Activated CD4-positive, alpha-beta T cell treated with anti-CD3 and anti-CD28 coated beads for 36 hours (primary cell): ENCODE measurements at regions not wholly inside any gene's neighbourhood (a gene's known extent, or its start where the extent isn't known, plus 50 kb on each side); places are given as distances from the start of the nearest gene placed in this dataset.

Experiments
- ATAC-seq: fragments of 200-7000 bp; cut with Tn5 transposase; one replicate; pipeline ENCODE4 v1.10.0; 2021; ENCODE audit warnings: mild to moderate bottlenecking, moderate library complexity
- CTCF ChIA-PET: fragments of 350-600 bp; sonication (Branson Sonifier 250); formaldehyde crosslinking; loops from one replicate; lab custom pipeline; 2021; ENCODE audit warnings: antibody characterized with exemption; lab: Charles Lee
- POLR2A ChIA-PET: fragments of 350-600 bp; sonication (Branson Sonifier 250); formaldehyde crosslinking; loops from one replicate; lab custom pipeline; 2021; ENCODE audit warnings: antibody characterized with exemption, inconsistent platforms; lab: Charles Lee
- DNase-seq: peaks from one replicate; pipeline ENCODE4 v3.0.0-alpha.2; 2020
- H3K27ac Mint-ChIP-seq: one replicate; pipeline ENCODE4 v1.8.0; 2021; ENCODE audit warnings: mixed read lengths
- H3K27me3 Mint-ChIP-seq: one replicate; pipeline ENCODE4 v1.8.0; 2021; ENCODE audit warnings: mixed read lengths
- H3K36me3 Mint-ChIP-seq: one replicate; pipeline ENCODE4 v1.8.0; 2021; ENCODE audit warnings: low read depth, mixed read lengths
- H3K4me1 Mint-ChIP-seq: one replicate; pipeline ENCODE4 v1.8.0; 2021; ENCODE audit warnings: mixed read lengths
- H3K4me3 Mint-ChIP-seq: one replicate; pipeline ENCODE4 v1.8.0; 2021; ENCODE audit warnings: mild to moderate bottlenecking, moderate library complexity, mixed read lengths
- H3K9me3 Mint-ChIP-seq: one replicate; pipeline ENCODE4 v1.8.0; 2021; ENCODE audit warnings: low read depth, mixed read lengths
- intact Hi-C, 2 experiments: fragments of 100-400 bp; cut with DNase I in 1 of 2; cut with micrococcal nuclease in 1 of 2; formaldehyde crosslinking; loops; one replicate each; pipeline versions ENCODE4 v1.14.2 to v1.15.1; 2022 to 2024; cut with DNase I, micrococcal nuclease

GRCh38 chr18:73748731-73749130 is 398.9 kb downstream of the FBXO15 start:
- intact Hi-C loops = no loop called here
- CTCF ChIA-PET = no interaction called here
- Mint-ChIP-seq H3K4me3 (no peak overlapping the region), H3K9me3 (no peaks in the 10 kb centered on the region), H3K4me1 (no peaks in the 10 kb centered on the region), H3K27me3 (peaks cover 2% of the 10 kb centered on the region), H3K27ac (no peak overlapping the region), H3K36me3 (no peaks in the 10 kb centered on the region)
- POLR2A ChIA-PET = no interaction called here
- DNase-seq = no peak
- no peak for ATAC-seq

- CTCF ChIA-PET = no interaction called here
Observed at GRCh38 chr18:73746101-73746500, 401.5 kb downstream of the FBXO15 start.

DNA sequence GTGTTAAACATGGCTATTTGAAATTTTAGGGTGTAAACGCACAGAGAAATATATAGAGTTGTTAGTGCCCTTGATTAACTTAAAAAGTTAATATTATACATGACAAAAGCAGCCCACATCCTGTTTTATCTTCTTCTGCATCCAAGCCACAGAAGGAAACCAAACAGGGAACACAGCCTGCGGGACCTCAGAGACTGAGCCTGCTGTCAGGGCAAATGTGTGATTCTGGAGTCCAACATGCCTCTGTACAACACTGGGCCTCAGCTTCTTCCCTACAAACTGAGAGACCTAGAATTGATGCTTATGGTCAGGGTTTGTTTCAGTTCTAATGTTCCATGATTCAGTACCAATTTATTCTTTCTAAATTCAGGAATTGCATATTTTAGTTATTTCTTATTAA is 404.7 kb downstream of the FBXO15 start:
- H3K4me3 Mint-ChIP-seq = no peak overlapping the region
- H3K4me1 Mint-ChIP-seq = no peaks in the 10 kb centered on the region
- H3K9me3 Mint-ChIP-seq = no peaks in the 10 kb centered on the region
- intact Hi-C loops = no loop called here
- ChIA-PET POLR2A (no interaction called here), CTCF (no interaction called here)
- no peaks in the 10 kb centered on the region for H3K36me3 Mint-ChIP-seq
- no peak for DNase-seq
- H3K27me3 Mint-ChIP-seq = peaks cover 3% of the 10 kb centered on the region
- no peak for ATAC-seq
- H3K27ac Mint-ChIP-seq = no peak overlapping the region

More at GRCh38 chr18:73746101-73746500, 401.5 kb downstream of the FBXO15 start:
- Mint-ChIP-seq H3K4me1 (no peaks in the 10 kb centered on the region), H3K4me3 (no peak overlapping the region), H3K9me3 (no peaks in the 10 kb centered on the region), H3K27me3 (peaks cover 3% of the 10 kb centered on the region), H3K27ac (no peak overlapping the region), H3K36me3 (no peaks in the 10 kb centered on the region)
- POLR2A ChIA-PET = interaction anchor here (0.5 kb wide), 1 partner anchor 23 kb away, joined by 5 read pairs; no protein-coding TSS in a partner anchor
- DNase-seq (no peak), ATAC-seq (no peak)
- intact Hi-C loops = no loop called here

- ChIA-PET POLR2A (no interaction called here), CTCF (interaction anchor here (0.8 to 1.0 kb wide), 2 partner anchors 25 to 221 kb away, joined by 3 read pairs; no protein-coding TSS in a partner anchor)
- H3K4me3 Mint-ChIP-seq = no peak overlapping the region
- H3K9me3 Mint-ChIP-seq = no peaks in the 10 kb centered on the region
- H3K4me1 Mint-ChIP-seq = no peaks in the 10 kb centered on the region
- intact Hi-C loops = no loop called here
- DNase-seq (no peak), ATAC-seq (no peak)
- no peak overlapping the region for H3K27ac Mint-ChIP-seq
- H3K36me3 Mint-ChIP-seq = no peaks in the 10 kb centered on the region
- H3K27me3 Mint-ChIP-seq = peaks cover 3% of the 10 kb centered on the region
Observed at GRCh38 chr18:73741946-73742345, 405.7 kb downstream of the FBXO15 start.

- no peak overlapping the region for H3K27ac Mint-ChIP-seq
- POLR2A ChIA-PET = no interaction called here
- peaks cover 3% of the 10 kb centered on the region for H3K27me3 Mint-ChIP-seq
- ATAC-seq = no peak
- no peaks in the 10 kb centered on the region for H3K4me1 Mint-ChIP-seq
- no peak overlapping the region for H3K4me3 Mint-ChIP-seq
- H3K9me3 Mint-ChIP-seq = no peaks in the 10 kb centered on the region
- no peaks in the 10 kb centered on the region for H3K36me3 Mint-ChIP-seq
- DNase-seq = no peak
- intact Hi-C loops = no loop called here
- CTCF ChIA-PET = no interaction called here
Observed at GRCh38 chr18:73739098-73739497, 408.5 kb downstream of the FBXO15 start.

GRCh38 chr18:73737990-73738389 is 409.6 kb downstream of the FBXO15 start:
- DNase-seq (no peak), ATAC-seq (no peak)
- Mint-ChIP-seq H3K4me3 (no peak overlapping the region), H3K4me1 (no peaks in the 10 kb centered on the region), H3K9me3 (no peaks in the 10 kb centered on the region), H3K27ac (no peak overlapping the region), H3K36me3 (no peaks in the 10 kb centered on the region), H3K27me3 (no peaks in the 10 kb centered on the region)
- ChIA-PET POLR2A (no interaction called here), CTCF (no interaction called here)
- intact Hi-C loops = no loop called here

- Mint-ChIP-seq H3K4me1 (no peaks in the 10 kb centered on the region), H3K27ac (no peak overlapping the region), H3K9me3 (peaks cover 2% of the 10 kb centered on the region), H3K36me3 (no peaks in the 10 kb centered on the region), H3K27me3 (no peaks in the 10 kb centered on the region), H3K4me3 (no peak overlapping the region)
- DNase-seq (no peak), ATAC-seq (no peak)
- POLR2A ChIA-PET = no interaction called here
- intact Hi-C loops = no loop called here
- CTCF ChIA-PET = interaction anchor here (0.8 kb wide), 1 partner anchor 10 kb away, joined by 3 read pairs; no protein-coding TSS in a partner anchor
Observed at GRCh38 chr18:73735836-73736235, 411.8 kb downstream of the FBXO15 start.

DNA sequence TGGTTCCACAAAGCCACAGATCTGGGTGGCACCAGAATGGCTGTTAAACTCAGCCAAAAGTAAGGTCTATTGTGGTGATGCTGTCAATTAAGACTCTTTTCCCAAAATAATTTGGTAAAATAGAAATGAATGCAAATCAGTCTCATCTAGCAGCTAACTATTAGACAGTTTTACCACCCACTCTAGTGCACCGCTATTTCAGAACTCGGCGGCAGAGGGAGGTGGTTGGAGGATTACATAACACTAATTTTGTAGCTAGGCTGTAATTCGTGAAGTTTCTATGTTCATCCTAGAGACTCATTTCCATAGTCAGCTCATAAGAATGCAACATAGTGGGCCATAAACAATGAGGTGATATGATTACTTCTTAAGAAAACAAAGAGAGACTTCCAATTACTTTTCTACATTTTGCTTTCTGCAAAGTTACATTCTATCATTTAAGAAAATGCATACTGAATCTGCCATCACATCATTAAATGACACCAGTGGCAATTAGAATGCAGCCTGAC is 413.8 kb downstream of the FBXO15 start:
- ChIA-PET POLR2A (no interaction called here), CTCF (no interaction called here)
- H3K4me3 Mint-ChIP-seq = no peak overlapping the region

DNA sequence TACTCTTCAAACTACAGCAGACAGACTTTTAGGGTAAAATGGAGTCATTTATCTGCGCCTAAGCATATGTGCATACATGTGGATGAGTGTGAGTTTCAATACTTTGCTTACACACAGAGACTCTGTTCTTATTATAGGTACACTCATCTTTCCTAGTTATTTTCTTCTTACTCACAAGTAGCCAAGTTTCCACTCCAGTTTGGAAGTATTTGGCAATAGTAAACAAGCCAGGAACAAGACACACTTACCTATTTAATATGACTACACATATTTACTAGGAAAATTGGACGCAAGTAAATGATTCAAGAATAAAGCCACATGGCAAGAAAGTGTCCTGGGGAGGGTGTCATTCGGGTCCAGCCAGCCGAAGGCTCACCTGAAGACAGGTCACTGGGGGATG is 414.3 kb downstream of the FBXO15 start:
- H3K36me3 Mint-ChIP-seq = no peaks in the 10 kb centered on the region
- H3K4me1 Mint-ChIP-seq = no peaks in the 10 kb centered on the region
- POLR2A ChIA-PET = no interaction called here
- intact Hi-C loops = no loop called here
- no peaks in the 10 kb centered on the region for H3K27me3 Mint-ChIP-seq
- no peak for DNase-seq
- peaks cover 2% of the 10 kb centered on the region for H3K9me3 Mint-ChIP-seq
- CTCF ChIA-PET = no interaction called here
- no peak overlapping the region for H3K4me3 Mint-ChIP-seq
- ATAC-seq = no peak
- H3K27ac Mint-ChIP-seq = no peak overlapping the region

More for the DNA sequence above, 413.8 kb downstream of the FBXO15 start:
- ATAC-seq (no peak), DNase-seq (no peak)
- intact Hi-C loops = no loop called here
- H3K9me3 Mint-ChIP-seq = peaks cover 2% of the 10 kb centered on the region
- no peaks in the 10 kb centered on the region for H3K27me3 Mint-ChIP-seq
- no peaks in the 10 kb centered on the region for H3K36me3 Mint-ChIP-seq
- H3K4me1 Mint-ChIP-seq = no peaks in the 10 kb centered on the region
- H3K27ac Mint-ChIP-seq = no peak overlapping the region

GRCh38 chr18:73728657-73729056 is 419.0 kb downstream of the FBXO15 start:
- ChIA-PET CTCF (no interaction called here), POLR2A (no interaction called here)
- Mint-ChIP-seq H3K4me1 (no peaks in the 10 kb centered on the region), H3K4me3 (no peak overlapping the region), H3K36me3 (no peaks in the 10 kb centered on the region), H3K27me3 (no peaks in the 10 kb centered on the region), H3K9me3 (peaks cover 2% of the 10 kb centered on the region), H3K27ac (no peak overlapping the region)
- DNase-seq (no peak), ATAC-seq (no peak)
- intact Hi-C loops = no loop called here

DNA sequence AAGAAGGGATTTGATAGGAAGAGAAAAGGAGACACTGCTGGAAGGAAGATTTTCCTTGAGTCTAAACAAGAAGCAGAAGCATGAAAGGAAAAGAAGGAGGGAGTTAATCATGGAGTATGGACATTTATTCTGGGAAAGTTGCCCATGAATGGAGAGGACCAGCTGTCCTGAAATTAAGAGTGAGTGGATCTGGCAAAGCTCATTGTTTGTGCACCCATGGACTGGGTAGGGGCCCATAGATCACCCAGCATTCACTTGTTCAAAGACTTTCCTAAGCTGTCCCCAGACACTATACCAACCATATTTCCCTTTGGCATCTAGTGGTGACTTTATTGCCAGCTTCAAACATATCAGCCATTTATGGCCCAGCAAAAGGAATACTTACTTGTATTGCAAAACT is 422.7 kb downstream of the FBXO15 start:
- no peak for ATAC-seq
- Mint-ChIP-seq H3K36me3 (no peaks in the 10 kb centered on the region), H3K27ac (no peak overlapping the region), H3K27me3 (no peaks in the 10 kb centered on the region), H3K9me3 (no peaks in the 10 kb centered on the region), H3K4me3 (no peak overlapping the region), H3K4me1 (no peaks in the 10 kb centered on the region)
- ChIA-PET CTCF (interaction anchor here (1.0 kb wide), 1 partner anchor 10 kb away, joined by 3 read pairs; no protein-coding TSS in a partner anchor), POLR2A (no interaction called here)
- DNase-seq = no peak
- intact Hi-C loops = no loop called here

GRCh38 chr18:73719611-73720010 is 428.0 kb downstream of the FBXO15 start:
- H3K4me1 Mint-ChIP-seq = no peaks in the 10 kb centered on the region

More at GRCh38 chr18:73719611-73720010, 428.0 kb downstream of the FBXO15 start:
- no peaks in the 10 kb centered on the region for H3K27me3 Mint-ChIP-seq
- ChIA-PET CTCF (no interaction called here), POLR2A (no interaction called here)
- DNase-seq (no peak), ATAC-seq (no peak)
- peaks cover 2% of the 10 kb centered on the region for H3K9me3 Mint-ChIP-seq
- H3K36me3 Mint-ChIP-seq = no peaks in the 10 kb centered on the region
- intact Hi-C loops = no loop called here
- H3K27ac Mint-ChIP-seq = no peak overlapping the region
- no peak overlapping the region for H3K4me3 Mint-ChIP-seq
